ENCODE measurements at regions not wholly inside any gene's neighbourhood (a gene's known extent, or its start where the extent isn't known, plus 50 kb on each side); places are given as distances from the start of the nearest gene placed in this dataset.

DNA sequence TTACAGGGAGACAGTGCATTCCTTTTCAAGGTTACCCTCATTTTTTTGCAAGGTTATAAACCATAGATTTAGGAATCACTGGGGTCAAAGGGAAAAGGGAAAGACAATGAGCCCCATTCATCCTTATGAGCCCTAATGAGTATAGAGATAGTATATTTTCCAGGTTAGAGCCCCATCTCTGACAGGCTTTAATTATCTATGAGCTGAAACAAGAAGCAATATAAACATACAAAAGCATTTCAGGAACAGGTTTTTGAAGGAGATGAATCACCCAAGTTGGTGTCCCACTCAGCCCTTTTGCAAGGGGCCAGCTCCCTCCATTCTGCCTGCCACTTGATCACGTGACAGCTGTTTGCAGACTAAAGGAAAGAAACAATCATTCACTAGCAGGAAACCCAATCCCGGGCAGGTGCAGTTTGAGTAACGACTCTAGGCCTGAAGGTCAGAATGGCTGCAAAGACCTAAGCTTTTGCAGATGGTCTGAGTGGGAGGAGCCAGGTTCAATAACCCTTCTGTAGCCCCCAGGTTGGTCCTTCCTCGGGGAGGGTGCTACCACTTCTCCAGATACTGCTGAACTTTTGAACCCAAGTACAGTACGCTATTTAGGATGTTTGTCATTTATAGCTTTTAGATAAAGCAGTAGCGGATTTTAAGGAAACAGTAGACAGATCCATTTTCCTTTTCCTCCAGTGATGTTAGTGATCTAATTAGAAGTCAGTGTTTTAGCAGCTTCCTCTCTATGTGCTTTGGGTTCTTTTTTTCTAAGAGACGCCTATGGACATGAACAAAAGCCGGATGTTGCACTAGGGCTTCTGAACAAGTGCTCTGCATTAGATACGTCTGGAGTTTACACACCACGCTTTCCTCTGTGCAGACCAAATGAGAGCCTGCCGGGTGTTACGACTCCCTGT is 253.2 kb downstream of the SOX4 start:
- no peaks in the 10 kb centered on the region for H3K36me3 ChIP-seq (ENCODE audit: control insufficient read depth, insufficient read depth, low read length)
- CTCF ChIA-PET = no interaction called here
- H3K27ac ChIP-seq (ENCODE audit: low read length) = no peak overlapping the region
- intact Hi-C loops (cut with micrococcal nuclease; ENCODE audit: unreplicated experiment) (no loop called here), in situ Hi-C loops (cut with HindIII; ENCODE audit: low pct_unique_long_range_greater_than_20kb, low sequenced_read_pairs) (no loop called here)
- POLR2A ChIA-PET = no interaction called here
- no peak overlapping the region for H3K4me3 ChIP-seq (ENCODE audit: low read depth in 2 of 2, low read length in 2 of 2)
- DNase-seq (ENCODE audit: low read depth, low spot score) (no peak), ATAC-seq (no peak)
- no TSS peak for BruUV-seq (replicated peaks)
- H3K27me3 ChIP-seq (ENCODE audit: control insufficient read depth, insufficient read depth, low read length) = no peaks in the 10 kb centered on the region
- no peaks in the 10 kb centered on the region for H3K4me1 ChIP-seq (ENCODE audit: control insufficient read depth, insufficient read depth, low read length)
- no peak for TF ChIP-seq CTCF (IDR thresholded peaks at IDR 0.05)
- no peak for TF ChIP-seq TCF7L2 (IDR thresholded peaks at IDR 0.05; ENCODE audit: low read depth, low read length)
- no peak for TF ChIP-seq POLR2AphosphoS5 (IDR thresholded peaks at IDR 0.05; ENCODE audit: low read depth, low read length)
- TF ChIP-seq SIN3A (IDR thresholded peaks at IDR 0.05; ENCODE audit: borderline replicate concordance, insufficient read depth, low read depth, low read length) = no peak
- TF ChIP-seq, protein P1, sequence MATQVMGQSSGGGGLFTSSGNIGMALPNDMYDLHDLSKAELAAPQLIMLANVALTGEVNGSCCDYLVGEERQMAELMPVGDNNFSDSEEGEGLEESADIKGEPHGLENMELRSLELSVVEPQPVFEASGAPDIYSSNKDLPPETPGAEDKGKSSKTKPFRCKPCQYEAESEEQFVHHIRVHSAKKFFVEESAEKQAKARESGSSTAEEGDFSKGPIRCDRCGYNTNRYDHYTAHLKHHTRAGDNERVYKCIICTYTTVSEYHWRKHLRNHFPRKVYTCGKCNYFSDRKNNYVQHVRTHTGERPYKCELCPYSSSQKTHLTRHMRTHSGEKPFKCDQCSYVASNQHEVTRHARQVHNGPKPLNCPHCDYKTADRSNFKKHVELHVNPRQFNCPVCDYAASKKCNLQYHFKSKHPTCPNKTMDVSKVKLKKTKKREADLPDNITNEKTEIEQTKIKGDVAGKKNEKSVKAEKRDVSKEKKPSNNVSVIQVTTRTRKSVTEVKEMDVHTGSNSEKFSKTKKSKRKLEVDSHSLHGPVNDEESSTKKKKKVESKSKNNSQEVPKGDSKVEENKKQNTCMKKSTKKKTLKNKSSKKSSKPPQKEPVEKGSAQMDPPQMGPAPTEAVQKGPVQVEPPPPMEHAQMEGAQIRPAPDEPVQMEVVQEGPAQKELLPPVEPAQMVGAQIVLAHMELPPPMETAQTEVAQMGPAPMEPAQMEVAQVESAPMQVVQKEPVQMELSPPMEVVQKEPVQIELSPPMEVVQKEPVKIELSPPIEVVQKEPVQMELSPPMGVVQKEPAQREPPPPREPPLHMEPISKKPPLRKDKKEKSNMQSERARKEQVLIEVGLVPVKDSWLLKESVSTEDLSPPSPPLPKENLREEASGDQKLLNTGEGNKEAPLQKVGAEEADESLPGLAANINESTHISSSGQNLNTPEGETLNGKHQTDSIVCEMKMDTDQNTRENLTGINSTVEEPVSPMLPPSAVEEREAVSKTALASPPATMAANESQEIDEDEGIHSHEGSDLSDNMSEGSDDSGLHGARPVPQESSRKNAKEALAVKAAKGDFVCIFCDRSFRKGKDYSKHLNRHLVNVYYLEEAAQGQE (IDR thresholded peaks at IDR 0.05; ENCODE audit: insufficient read depth in 1 of 2, low read depth in 2 of 2, low read length in 1 of 2) = no peak
- no peaks in the 10 kb centered on the region for H3K9me3 ChIP-seq (ENCODE audit: control insufficient read depth, insufficient read depth, low read depth, low read length)

DNA sequence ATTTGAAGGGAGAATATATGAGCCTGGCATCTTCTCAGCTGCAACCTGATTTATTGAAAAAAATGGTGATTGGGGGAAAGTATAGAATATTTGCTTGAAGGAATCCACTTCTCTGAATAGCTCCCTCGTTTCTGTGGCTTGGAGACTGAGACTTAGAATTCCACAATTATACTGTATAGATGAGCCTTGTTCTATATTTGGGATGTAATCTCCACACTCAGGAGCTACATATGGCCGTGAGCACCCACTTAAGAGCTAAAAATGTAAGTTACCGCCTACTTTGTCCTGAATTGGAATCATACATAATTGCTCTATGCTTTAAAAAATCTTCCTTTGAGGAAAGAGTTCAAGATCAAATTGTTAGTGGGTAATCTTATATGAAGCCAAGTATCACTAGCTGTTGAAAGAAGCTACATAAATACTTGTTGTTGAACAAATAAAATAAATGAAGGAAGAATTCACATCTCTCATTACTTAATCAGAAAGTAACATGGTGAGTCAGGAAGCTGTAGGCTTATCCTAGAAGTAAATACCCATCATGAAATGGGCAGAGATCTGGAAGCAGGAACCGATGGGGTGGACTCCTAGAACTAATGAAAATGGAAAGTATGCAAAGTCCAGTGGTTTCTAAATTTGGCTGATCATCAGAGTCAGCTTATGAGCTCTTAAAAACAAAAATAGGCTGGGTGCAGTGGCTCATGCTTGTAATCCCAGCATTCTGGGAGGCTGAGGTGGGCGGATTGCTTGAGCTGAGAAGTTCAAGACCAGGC is 254.3 kb downstream of the SOX4 start:
- CTCF ChIA-PET = interaction anchor here (0.6 to 0.7 kb wide), 2 partner anchors 25 to 64 kb away, joined by 6 to 13 read pairs; no protein-coding TSS in a partner anchor
- in situ Hi-C loops (cut with HindIII; ENCODE audit: low pct_unique_long_range_greater_than_20kb, low sequenced_read_pairs) = no loop called here
- POLR2A ChIA-PET = no interaction called here

More for the DNA sequence above, 254.3 kb downstream of the SOX4 start:
- Histone ChIP-seq H3K4me3 (ENCODE audit: low read depth in 2 of 2, low read length in 2 of 2) (no peak overlapping the region), H3K36me3 (ENCODE audit: control insufficient read depth, insufficient read depth, low read length) (no peaks in the 10 kb centered on the region), H3K27me3 (ENCODE audit: control insufficient read depth, insufficient read depth, low read length) (no peaks in the 10 kb centered on the region), H3K4me1 (ENCODE audit: control insufficient read depth, insufficient read depth, low read length) (no peaks in the 10 kb centered on the region), H3K27ac (ENCODE audit: low read length) (no peak overlapping the region), H3K9me3 (ENCODE audit: control insufficient read depth, insufficient read depth, low read depth, low read length) (no peaks in the 10 kb centered on the region)
- TF ChIP-seq SIN3A (IDR thresholded peaks at IDR 0.05; ENCODE audit: borderline replicate concordance, insufficient read depth, low read depth, low read length) (no peak), TCF7L2 (IDR thresholded peaks at IDR 0.05; ENCODE audit: low read depth, low read length) (no peak), CTCF (IDR thresholded peaks at IDR 0.05) (no peak), POLR2AphosphoS5 (IDR thresholded peaks at IDR 0.05; ENCODE audit: low read depth, low read length) (no peak)
- TF ChIP-seq, protein P1 (IDR thresholded peaks at IDR 0.05; ENCODE audit: insufficient read depth in 1 of 2, low read depth in 2 of 2, low read length in 1 of 2) = no peak
- intact Hi-C loops (cut with micrococcal nuclease; ENCODE audit: unreplicated experiment) = no loop called here
- no peak for DNase-seq (ENCODE audit: low read depth, low spot score)
- BruUV-seq (replicated peaks) = no TSS peak
- ATAC-seq = no peak
